PC-9 (cell line): ENCODE measurements at regions not wholly inside any gene's neighbourhood (a gene's known extent, or its start where the extent isn't known, plus 50 kb on each side); places are given as distances from the start of the nearest gene placed in this dataset.
A peak's percentile ranks its signal among the peaks of the same experiment; 100 is the strongest.

Source experiments
- BruUV-seq: library from RNA; stranded (reverse); fragments of 400-500 nt; replicated peaks from 2 replicates; lab custom pipeline; 2021; lab: Mats Ljungman, UMichigan
- CTCF ChIA-PET: fragments of 300-600 bp; sonication (Branson Sonifier 250); formaldehyde crosslinking; loops from one replicate; lab custom pipeline; 2022; ENCODE audit warnings: antibody characterized with exemption; lab: Charles Lee
- POLR2A ChIA-PET: fragments of 300-600 bp; sonication (Branson Sonifier 250); formaldehyde crosslinking; loops from one replicate; lab custom pipeline; 2022; ENCODE audit warnings: antibody characterized with exemption; ENCODE audit not compliant: unreplicated experiment; lab: Charles Lee
- DNase-seq, 2 experiments: peaks; one replicate each; pipeline versions ENCODE4 v3.0.0 to v3.0.0-alpha.2; 2015 to 2022; ENCODE audit warnings: mixed read lengths in 1 of 2
- H2AFZ ChIP-seq: fragments of 200-600 bp; sonication (generic); 2 replicates; pipeline ENCODE4 v1.8.1; 2017; ENCODE audit warnings: antibody characterized with exemption
- H3F3A ChIP-seq: fragments of 200-600 bp; sonication (generic); 2 replicates; pipeline ENCODE4 v1.8.1; 2017; ENCODE audit warnings: antibody characterized with exemption, mild to moderate bottlenecking, low read depth; ENCODE audit not compliant: insufficient read depth
- H3K27ac ChIP-seq: fragments of 200-600 bp; sonication (generic); 2 replicates; pipeline ENCODE4 v1.6.1; 2016; ENCODE audit warnings: mixed run types
- H3K27me3 ChIP-seq: fragments of 200-600 bp; sonication (generic); 2 replicates; pipeline ENCODE4 v1.6.1; 2016; ENCODE audit warnings: low read depth, mixed run types; ENCODE audit not compliant: insufficient read depth
- H3K36me3 ChIP-seq: fragments of 200-600 bp; sonication (generic); 2 replicates; pipeline ENCODE4 v1.6.1; 2016; ENCODE audit warnings: low read depth, mixed run types
- H3K4me1 ChIP-seq: fragments of 200-600 bp; sonication (generic); replicated peaks from 2 replicates; pipeline ENCODE4 v1.6.1; 2016; ENCODE audit warnings: mixed run types; ENCODE audit not compliant: insufficient read depth
- H3K4me2 ChIP-seq: fragments of 200-600 bp; sonication (generic); 2 replicates; pipeline ENCODE4 v1.6.1; 2017; ENCODE audit warnings: mixed run types
- H3K4me3 ChIP-seq: fragments of 200-600 bp; sonication (generic); 2 replicates; pipeline ENCODE4 v1.6.1; 2016; ENCODE audit warnings: mixed run types
- H3K79me2 ChIP-seq: fragments of 200-600 bp; sonication (generic); 2 replicates; pipeline ENCODE4 v1.6.1; 2017; ENCODE audit warnings: low read depth, mixed run types
- H3K9me2 ChIP-seq: fragments of 200-600 bp; sonication (generic); 2 replicates; pipeline ENCODE4 v1.8.1; 2017; ENCODE audit warnings: mild to moderate bottlenecking; ENCODE audit not compliant: insufficient read depth
- H3K9me3 ChIP-seq: fragments of 200-600 bp; sonication (generic); 2 replicates; pipeline ENCODE4 v1.8.1; 2016; ENCODE audit warnings: low read depth; ENCODE audit not compliant: insufficient read depth
- H4K20me1 ChIP-seq: fragments of 200-600 bp; sonication (generic); 2 replicates; pipeline ENCODE4 v1.8.1; 2017; ENCODE audit not compliant: insufficient read depth
- EZH2 ChIP-seq: fragments of 200-600 bp; sonication (generic); IDR thresholded peaks from 2 replicates; pipeline ENCODE4 v1.8.0; 2017; ENCODE audit warnings: antibody characterized with exemption, low read depth
- intact Hi-C: fragments of 100-400 bp; cut with micrococcal nuclease; formaldehyde crosslinking; loops from one replicate; pipeline ENCODE4 v1.10.0; 2022; ENCODE audit not compliant: unreplicated experiment
- TF ChIP-seq, protein P1 (sequence below): fragments of 200-600 bp; sonication (generic); conservative IDR thresholded peaks from 2 replicates; pipeline ENCODE4 v1.6.1; 2017; ENCODE audit warnings: mixed run types, antibody characterized with exemption, mild to moderate bottlenecking, moderate library complexity

DNA sequence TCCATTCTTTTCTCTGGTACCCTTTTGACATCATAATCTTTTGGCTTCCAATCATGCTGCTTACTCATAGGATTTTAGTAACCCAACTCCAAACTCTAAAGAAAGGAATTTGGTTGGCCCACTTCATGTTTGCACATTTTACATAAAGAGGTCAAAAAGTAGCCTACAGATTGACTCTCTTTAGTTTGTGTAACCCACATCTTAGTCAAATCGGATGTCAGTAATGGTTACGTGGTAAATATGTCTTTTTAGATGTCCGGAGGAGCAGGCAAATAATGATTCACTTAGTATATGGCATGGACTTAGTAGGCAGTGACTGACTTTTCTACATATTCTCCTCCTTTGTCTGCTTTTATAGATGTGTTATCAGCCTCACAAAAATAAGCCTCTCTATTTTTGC is 711.6 kb upstream of the FOXG1 start:
- H3K27ac ChIP-seq = no peak overlapping the region
- no peaks in the 10 kb centered on the region for H3K4me1 ChIP-seq
- POLR2A ChIA-PET = no interaction called here
- no peak overlapping the region for H2AFZ ChIP-seq
- no peak overlapping the region for H3K4me3 ChIP-seq
- H3F3A ChIP-seq = no peaks in the 10 kb centered on the region
- BruUV-seq = no TSS peak
- no peaks in the 10 kb centered on the region for H3K27me3 ChIP-seq
- no peak for DNase-seq
- H3K9me3 ChIP-seq = no peaks in the 10 kb centered on the region
- no peaks in the 10 kb centered on the region for H3K79me2 ChIP-seq
- H4K20me1 ChIP-seq = no peaks in the 10 kb centered on the region
- no peaks in the 10 kb centered on the region for H3K36me3 ChIP-seq
- no peaks in the 10 kb centered on the region for H3K9me2 ChIP-seq
- no peak overlapping the region for H3K4me2 ChIP-seq
- CTCF ChIA-PET = no interaction called here
- intact Hi-C loops = no loop called here
- TF ChIP-seq, protein P1, sequence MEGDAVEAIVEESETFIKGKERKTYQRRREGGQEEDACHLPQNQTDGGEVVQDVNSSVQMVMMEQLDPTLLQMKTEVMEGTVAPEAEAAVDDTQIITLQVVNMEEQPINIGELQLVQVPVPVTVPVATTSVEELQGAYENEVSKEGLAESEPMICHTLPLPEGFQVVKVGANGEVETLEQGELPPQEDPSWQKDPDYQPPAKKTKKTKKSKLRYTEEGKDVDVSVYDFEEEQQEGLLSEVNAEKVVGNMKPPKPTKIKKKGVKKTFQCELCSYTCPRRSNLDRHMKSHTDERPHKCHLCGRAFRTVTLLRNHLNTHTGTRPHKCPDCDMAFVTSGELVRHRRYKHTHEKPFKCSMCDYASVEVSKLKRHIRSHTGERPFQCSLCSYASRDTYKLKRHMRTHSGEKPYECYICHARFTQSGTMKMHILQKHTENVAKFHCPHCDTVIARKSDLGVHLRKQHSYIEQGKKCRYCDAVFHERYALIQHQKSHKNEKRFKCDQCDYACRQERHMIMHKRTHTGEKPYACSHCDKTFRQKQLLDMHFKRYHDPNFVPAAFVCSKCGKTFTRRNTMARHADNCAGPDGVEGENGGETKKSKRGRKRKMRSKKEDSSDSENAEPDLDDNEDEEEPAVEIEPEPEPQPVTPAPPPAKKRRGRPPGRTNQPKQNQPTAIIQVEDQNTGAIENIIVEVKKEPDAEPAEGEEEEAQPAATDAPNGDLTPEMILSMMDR = no peak
- TF ChIP-seq EZH2 = no peak

DNA sequence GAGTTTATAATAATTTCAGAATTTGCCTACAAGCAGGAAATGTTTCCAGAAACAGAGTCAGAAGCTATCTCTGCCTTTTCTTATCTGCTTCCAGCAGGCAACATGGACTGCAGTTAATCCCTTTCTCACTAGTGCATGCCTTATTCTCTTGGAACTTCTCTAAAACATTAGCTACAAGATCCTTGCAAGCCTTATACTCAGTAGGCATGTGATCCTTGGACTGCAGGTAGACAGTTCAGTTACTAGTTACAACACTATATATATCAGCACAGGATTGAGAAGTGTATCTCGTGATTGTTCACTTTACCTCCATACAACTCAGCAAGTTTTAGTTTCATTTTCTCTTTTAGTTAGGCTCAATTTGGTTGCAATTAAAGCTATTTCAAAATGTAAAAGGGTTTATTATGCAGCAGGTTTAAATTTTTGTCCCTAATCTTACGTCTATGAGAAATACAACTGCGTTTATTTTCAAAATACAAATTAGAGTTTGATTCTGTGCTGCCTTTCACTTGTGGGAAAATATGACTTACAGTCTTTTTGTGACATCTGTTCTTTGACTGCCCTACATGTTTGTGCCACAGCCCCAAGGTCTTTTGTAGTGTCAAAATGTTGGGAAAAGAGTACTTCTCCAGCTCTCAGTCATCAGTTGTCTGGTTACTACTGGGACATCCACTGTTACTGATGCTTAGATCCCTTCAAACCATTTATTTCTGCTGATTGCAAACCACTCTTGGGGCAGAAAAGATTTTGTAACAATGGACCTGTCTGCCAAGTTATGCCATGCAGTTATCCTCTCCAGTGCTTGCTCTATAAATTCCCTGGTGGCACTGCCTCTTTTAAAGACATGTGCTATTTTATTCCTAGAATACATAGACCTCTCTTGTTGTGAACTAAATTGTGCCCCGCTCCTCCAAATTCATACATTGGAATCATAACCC is 709.0 kb upstream of the FOXG1 start:
- Histone ChIP-seq H3K9me2 (no peaks in the 10 kb centered on the region), H3K4me2 (peak overlapping the region; percentile 55), H3K27me3 (no peaks in the 10 kb centered on the region), H2AFZ (0 out of 2 replicates have a peak overlapping the region, but pooled peaks have one; percentile 39), H3K79me2 (no peaks in the 10 kb centered on the region), H3K27ac (no peak overlapping the region), H3K4me1 (no peaks in the 10 kb centered on the region), H3K36me3 (no peaks in the 10 kb centered on the region), H4K20me1 (no peaks in the 10 kb centered on the region), H3F3A (no peaks in the 10 kb centered on the region), H3K9me3 (no peaks in the 10 kb centered on the region), H3K4me3 (peak overlapping the region; percentile 31; the same call in 1 of the 2 replicates)
- DNase-seq = no peak
- no TSS peak for BruUV-seq
- CTCF ChIA-PET = no interaction called here
- intact Hi-C loops = no loop called here
- TF ChIP-seq, protein P1 = no peak
- no peak for TF ChIP-seq EZH2
- POLR2A ChIA-PET = no interaction called here

DNA sequence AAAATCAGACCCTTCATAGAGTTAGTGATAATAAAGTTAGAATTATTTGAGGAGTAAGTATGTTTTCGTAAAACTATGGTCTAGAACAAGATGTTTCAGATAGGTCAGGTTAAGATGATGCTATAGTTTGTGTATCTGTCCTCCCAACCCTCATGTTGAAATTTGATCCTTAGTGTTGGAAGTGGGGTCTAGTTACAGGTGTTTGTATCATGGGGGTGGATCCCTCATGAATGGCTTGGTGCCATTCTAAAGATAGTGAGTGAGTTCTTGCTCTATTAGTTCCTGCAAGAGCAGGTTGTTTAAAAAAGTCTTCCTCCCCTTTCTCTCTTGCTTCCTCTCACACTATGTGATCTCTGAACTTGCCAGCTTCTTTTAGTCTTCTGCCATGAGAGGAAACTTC is 707.3 kb upstream of the FOXG1 start:
- no peak overlapping the region for H3K4me3 ChIP-seq
- H2AFZ ChIP-seq = no peak overlapping the region
- ChIA-PET POLR2A (no interaction called here), CTCF (no interaction called here)
- H3K36me3 ChIP-seq = no peaks in the 10 kb centered on the region
- H3K9me3 ChIP-seq = no peaks in the 10 kb centered on the region
- intact Hi-C loops = no loop called here
- TF ChIP-seq, protein P1 = no peak
- no peak for TF ChIP-seq EZH2
- no TSS peak for BruUV-seq
- H3K4me2 ChIP-seq = no peak overlapping the region
- no peaks in the 10 kb centered on the region for H3K79me2 ChIP-seq
- H3K27ac ChIP-seq = no peak overlapping the region
- DNase-seq = no peak
- no peaks in the 10 kb centered on the region for H4K20me1 ChIP-seq
- H3F3A ChIP-seq = no peaks in the 10 kb centered on the region
- no peaks in the 10 kb centered on the region for H3K4me1 ChIP-seq
- no peaks in the 10 kb centered on the region for H3K27me3 ChIP-seq
- H3K9me2 ChIP-seq = no peaks in the 10 kb centered on the region
